ENCODE measurements at regions not wholly inside any gene's neighbourhood (a gene's known extent, or its start where the extent isn't known, plus 50 kb on each side); places are given as distances from the start of the nearest gene placed in this dataset.

GRCh38 chr2:76314271-76315020 lies 603.7 kb upstream of the GCFC2 start:
- ChIA-PET POLR2A (interaction anchor here (0.6 kb wide), 1 partner anchor 66 kb away, joined by 3 read pairs; no protein-coding TSS in a partner anchor), CTCF (interaction anchor here (0.6 to 0.9 kb wide), 2 partner anchors 11 to 109 kb away, joined by 4 read pairs; no protein-coding TSS in a partner anchor)
- no peaks in the 10 kb centered on the region for H3K4me1 Mint-ChIP-seq (ENCODE audit: insufficient read depth, unreplicated experiment)
- no peaks in the 10 kb centered on the region for H3K9me3 Mint-ChIP-seq (ENCODE audit: unreplicated experiment)
- H3K4me3 Mint-ChIP-seq (ENCODE audit: unreplicated experiment), result no peak overlapping the region
- no peak for DNase-seq (ENCODE audit: unreplicated experiment)
- H3K27ac Mint-ChIP-seq (ENCODE audit: low read depth, unreplicated experiment), result no peak overlapping the region
- intact Hi-C loops (cut with micrococcal nuclease), result no loop called here
- no peak for TF ChIP-seq CTCF (IDR thresholded peaks at IDR 0.05; ENCODE audit: unreplicated experiment)
- peaks cover 75% of the 10 kb centered on the region for H3K27me3 Mint-ChIP-seq (ENCODE audit: insufficient read depth, unreplicated experiment)
- H3K36me3 Mint-ChIP-seq (ENCODE audit: insufficient read depth, unreplicated experiment), result no peaks in the 10 kb centered on the region
- BruUV-seq (replicated peaks), result no TSS peak

- no peaks in the 10 kb centered on the region for H3K4me1 Mint-ChIP-seq (ENCODE audit: insufficient read depth, unreplicated experiment)
- no peak for TF ChIP-seq CTCF (IDR thresholded peaks at IDR 0.05; ENCODE audit: unreplicated experiment)
- H3K9me3 Mint-ChIP-seq (ENCODE audit: unreplicated experiment), result no peaks in the 10 kb centered on the region
- H3K27me3 Mint-ChIP-seq (ENCODE audit: insufficient read depth, unreplicated experiment), result peaks cover 59% of the 10 kb centered on the region
- ChIA-PET CTCF (interaction anchor here (0.6 kb wide), 1 partner anchor 429 kb away, joined by 3 read pairs; no protein-coding TSS in a partner anchor), POLR2A (no interaction called here)
- no peak for DNase-seq (ENCODE audit: unreplicated experiment)
- no peak overlapping the region for H3K27ac Mint-ChIP-seq (ENCODE audit: low read depth, unreplicated experiment)
- intact Hi-C loops (cut with micrococcal nuclease), result no loop called here
- H3K4me3 Mint-ChIP-seq (ENCODE audit: unreplicated experiment), result no peak overlapping the region
- H3K36me3 Mint-ChIP-seq (ENCODE audit: insufficient read depth, unreplicated experiment), result no peaks in the 10 kb centered on the region
- BruUV-seq (replicated peaks), result no TSS peak
Measured at GRCh38 chr2:76312236-76312635, 601.5 kb upstream of the GCFC2 start.

- intact Hi-C loops (cut with micrococcal nuclease), result no loop called here
- no peak for DNase-seq (ENCODE audit: unreplicated experiment)
- Mint-ChIP-seq H3K4me1 (ENCODE audit: insufficient read depth, unreplicated experiment) (no peaks in the 10 kb centered on the region), H3K4me3 (ENCODE audit: unreplicated experiment) (no peak overlapping the region), H3K36me3 (ENCODE audit: insufficient read depth, unreplicated experiment) (no peaks in the 10 kb centered on the region), H3K9me3 (ENCODE audit: unreplicated experiment) (no peaks in the 10 kb centered on the region), H3K27ac (ENCODE audit: low read depth, unreplicated experiment) (no peak overlapping the region), H3K27me3 (ENCODE audit: insufficient read depth, unreplicated experiment) (peaks cover 54% of the 10 kb centered on the region)
- ChIA-PET CTCF (interaction anchor here (0.6 kb wide), 1 partner anchor 429 kb away, joined by 3 read pairs; no protein-coding TSS in a partner anchor), POLR2A (no interaction called here)
- no TSS peak for BruUV-seq (replicated peaks)
- no peak for TF ChIP-seq CTCF (IDR thresholded peaks at IDR 0.05; ENCODE audit: unreplicated experiment)
Measured at GRCh38 chr2:76311728-76312127, 601.0 kb upstream of the GCFC2 start.

GRCh38 chr2:76310894-76311633 lies 600.3 kb upstream of the GCFC2 start:
- BruUV-seq (replicated peaks), result no TSS peak
- ChIA-PET POLR2A (no interaction called here), CTCF (no interaction called here)
- no peaks in the 10 kb centered on the region for H3K4me1 Mint-ChIP-seq (ENCODE audit: insufficient read depth, unreplicated experiment)
- H3K27ac Mint-ChIP-seq (ENCODE audit: low read depth, unreplicated experiment), result no peak overlapping the region
- no peak for TF ChIP-seq CTCF (IDR thresholded peaks at IDR 0.05; ENCODE audit: unreplicated experiment)
- peaks cover 48% of the 10 kb centered on the region for H3K27me3 Mint-ChIP-seq (ENCODE audit: insufficient read depth, unreplicated experiment)
- no peaks in the 10 kb centered on the region for H3K9me3 Mint-ChIP-seq (ENCODE audit: unreplicated experiment)
- intact Hi-C loops (cut with micrococcal nuclease), result no loop called here
- H3K36me3 Mint-ChIP-seq (ENCODE audit: insufficient read depth, unreplicated experiment), result no peaks in the 10 kb centered on the region
- H3K4me3 Mint-ChIP-seq (ENCODE audit: unreplicated experiment), result no peak overlapping the region
- DNase-seq (ENCODE audit: unreplicated experiment), result no peak

Measured in MCF 10A (cell line).